ENCODE measurements at regions not wholly inside any gene's neighbourhood (a gene's known extent, or its start where the extent isn't known, plus 50 kb on each side); places are given as distances from the start of the nearest gene placed in this dataset.

DNA sequence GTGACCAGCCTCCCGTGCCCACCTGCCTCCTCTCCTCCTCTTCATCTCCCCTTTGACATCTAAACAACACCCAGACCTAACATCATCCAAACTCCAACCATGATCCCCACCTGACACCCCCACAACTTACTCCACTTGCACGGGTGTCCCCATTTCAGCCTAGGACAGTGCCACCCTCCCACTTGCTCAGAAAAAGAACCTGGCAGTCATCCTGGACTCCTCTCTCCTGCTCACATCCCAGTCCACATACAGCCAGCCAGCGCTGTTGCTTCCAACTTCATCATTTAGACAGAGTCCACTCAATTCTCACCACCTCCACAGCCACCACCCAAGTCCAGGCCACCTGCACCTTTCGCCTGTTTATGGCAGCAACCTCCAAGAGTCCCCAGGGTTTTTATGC, 485.7 kb downstream of the MN1 start:
- peaks cover 18% of the 10 kb centered on the region for H3K27me3 ChIP-seq (ENCODE audit: control insufficient read depth, extremely low read depth, insufficient read depth, low read length)
- dilution Hi-C loops (cut with MboI; ENCODE audit: extremely low pct_ligation_motif_present, low sequenced_read_pairs) = no loop called here
- no peak for FAIRE-seq
- DNase-seq (ENCODE audit: low read depth, low spot score) = no peak
- no peak overlapping the region for H3K4me2 ChIP-seq (ENCODE audit: control insufficient read depth, extremely low read depth, insufficient read depth, low read depth, low read length)
- H3K9ac ChIP-seq (ENCODE audit: control insufficient read depth, extremely low read depth, insufficient read depth, low read length) = no peak overlapping the region
- peaks cover 12% of the 10 kb centered on the region for H3K4me1 ChIP-seq (ENCODE audit: control insufficient read depth, extremely low read depth, insufficient read depth, low read length)
- no peak for TF ChIP-seq CTCF (optimal IDR thresholded peaks at IDR 0.05 in 1 of 3, IDR thresholded peaks at IDR 0.05 in 1 of 3, conservative IDR thresholded peaks at IDR 0.05 in 1 of 3; ENCODE audit: extremely low read depth in 1 of 3, insufficient read depth in 2 of 3, low read length in 3 of 3)
- TF ChIP-seq EZH2 (IDR thresholded peaks at IDR 0.05; ENCODE audit: low read length) = no peak
- peaks cover 2% of the 10 kb centered on the region for H3K9me1 ChIP-seq (ENCODE audit: control insufficient read depth, extremely low read depth, insufficient read depth, low read length)
- no peaks in the 10 kb centered on the region for H3K9me3 ChIP-seq (ENCODE audit: control insufficient read depth, low read depth, low read length)
- no peaks in the 10 kb centered on the region for H3K79me2 ChIP-seq (ENCODE audit: control insufficient read depth, insufficient read depth, low read length)
- no peak overlapping the region for H3K4me3 ChIP-seq (ENCODE audit: control insufficient read depth in 2 of 3, extremely low read depth in 1 of 3, insufficient read depth in 2 of 3, low read depth in 1 of 3, low read length in 3 of 3)
- H2AFZ ChIP-seq (ENCODE audit: control insufficient read depth, low read length) = no peak overlapping the region
- H3K27ac ChIP-seq (ENCODE audit: control insufficient read depth, insufficient read depth, low read length) = no peak overlapping the region
- no peaks in the 10 kb centered on the region for H4K20me1 ChIP-seq (ENCODE audit: control insufficient read depth, extremely low read depth, insufficient read depth, low read length)
- no peaks in the 10 kb centered on the region for H3K36me3 ChIP-seq (ENCODE audit: control insufficient read depth in 2 of 2, extremely low read depth in 1 of 2, insufficient read depth in 2 of 2, low read length in 2 of 2)

- H3K9me3 ChIP-seq (ENCODE audit: control insufficient read depth, low read depth, low read length) = no peaks in the 10 kb centered on the region
- H3K27ac ChIP-seq (ENCODE audit: control insufficient read depth, insufficient read depth, low read length) = no peak overlapping the region
- H3K9ac ChIP-seq (ENCODE audit: control insufficient read depth, extremely low read depth, insufficient read depth, low read length) = no peak overlapping the region
- H3K4me2 ChIP-seq (ENCODE audit: control insufficient read depth, extremely low read depth, insufficient read depth, low read depth, low read length) = no peak overlapping the region
- H3K36me3 ChIP-seq (ENCODE audit: control insufficient read depth in 2 of 2, extremely low read depth in 1 of 2, insufficient read depth in 2 of 2, low read length in 2 of 2) = no peaks in the 10 kb centered on the region
- peak in 2 of 3 experiments; percentile 29 for TF ChIP-seq CTCF (optimal IDR thresholded peaks at IDR 0.05 in 1 of 3, IDR thresholded peaks at IDR 0.05 in 1 of 3, conservative IDR thresholded peaks at IDR 0.05 in 1 of 3; ENCODE audit: extremely low read depth in 1 of 3, insufficient read depth in 2 of 3, low read length in 3 of 3)
- TF ChIP-seq EZH2 (IDR thresholded peaks at IDR 0.05; ENCODE audit: low read length) = no peak
- peaks cover 2% of the 10 kb centered on the region for H3K9me1 ChIP-seq (ENCODE audit: control insufficient read depth, extremely low read depth, insufficient read depth, low read length)
- H4K20me1 ChIP-seq (ENCODE audit: control insufficient read depth, extremely low read depth, insufficient read depth, low read length) = no peaks in the 10 kb centered on the region
- FAIRE-seq = no peak
- H3K4me1 ChIP-seq (ENCODE audit: control insufficient read depth, extremely low read depth, insufficient read depth, low read length) = peaks cover 12% of the 10 kb centered on the region
- no peak overlapping the region for H2AFZ ChIP-seq (ENCODE audit: control insufficient read depth, low read length)
- no peak for DNase-seq (ENCODE audit: low read depth, low spot score)
- dilution Hi-C loops (cut with MboI; ENCODE audit: extremely low pct_ligation_motif_present, low sequenced_read_pairs) = no loop called here
- no peak overlapping the region for H3K4me3 ChIP-seq (ENCODE audit: control insufficient read depth in 2 of 3, extremely low read depth in 1 of 3, insufficient read depth in 2 of 3, low read depth in 1 of 3, low read length in 3 of 3)
- peaks cover 20% of the 10 kb centered on the region for H3K27me3 ChIP-seq (ENCODE audit: control insufficient read depth, extremely low read depth, insufficient read depth, low read length)
- no peaks in the 10 kb centered on the region for H3K79me2 ChIP-seq (ENCODE audit: control insufficient read depth, insufficient read depth, low read length)
These were observed 484.5 kb downstream of the MN1 start for GRCh38 chr22:27317096-27317495.

Data from keratinocyte (primary cell).